ENCODE measurements at regions not wholly inside any gene's neighbourhood (a gene's known extent, or its start where the extent isn't known, plus 50 kb on each side); places are given as distances from the start of the nearest gene placed in this dataset.

- intact Hi-C loops (cut with micrococcal nuclease), result no loop called here
Observed at GRCh38 chr21:35649186-35649585, 411.1 kb downstream of the SETD4 start.

DNA sequence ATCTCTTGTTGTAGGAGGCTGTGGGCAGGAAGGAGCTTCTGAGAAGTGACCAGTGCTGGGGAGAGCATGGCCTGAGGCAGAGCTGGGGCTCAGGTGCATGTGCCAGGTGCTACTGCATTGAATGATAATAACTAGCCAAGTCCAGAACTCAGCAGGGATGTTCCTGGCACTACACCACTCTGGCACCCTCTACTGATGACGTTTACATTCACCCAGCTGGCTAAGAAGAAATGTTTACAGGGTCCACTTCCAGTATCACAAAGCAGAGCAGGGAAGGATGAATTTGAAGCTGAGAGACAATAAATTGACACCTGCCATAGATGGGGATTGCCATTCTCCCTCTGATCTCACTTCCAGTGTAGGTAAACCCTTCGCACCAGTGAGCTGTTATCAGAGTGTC, 411.8 kb downstream of the SETD4 start:
- intact Hi-C loops (cut with micrococcal nuclease), result no loop called here

DNA sequence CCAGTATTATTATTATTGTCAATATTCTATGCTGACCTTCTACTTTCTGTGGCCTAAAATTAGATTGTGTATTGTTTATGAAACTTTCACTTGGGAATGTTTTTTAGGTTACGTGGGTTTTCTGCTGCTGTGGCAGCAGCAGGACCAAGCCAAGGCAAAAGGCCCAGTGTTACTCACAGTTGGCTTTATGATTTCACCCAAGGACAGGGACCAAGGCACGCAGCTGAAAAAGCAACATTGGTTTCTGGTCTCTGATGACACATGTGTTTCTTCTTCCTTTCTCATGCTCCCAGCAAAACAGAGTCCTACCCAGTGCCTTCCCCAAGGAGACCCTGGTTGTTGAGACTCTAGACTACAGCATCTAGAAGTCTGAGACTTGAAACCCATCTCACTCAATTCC, 413.7 kb downstream of the SETD4 start:
- intact Hi-C loops (cut with micrococcal nuclease), result no loop called here

GRCh38 chr21:35645991-35646390, 414.3 kb downstream of the SETD4 start:
- intact Hi-C loops (cut with micrococcal nuclease), result no loop called here

DNA sequence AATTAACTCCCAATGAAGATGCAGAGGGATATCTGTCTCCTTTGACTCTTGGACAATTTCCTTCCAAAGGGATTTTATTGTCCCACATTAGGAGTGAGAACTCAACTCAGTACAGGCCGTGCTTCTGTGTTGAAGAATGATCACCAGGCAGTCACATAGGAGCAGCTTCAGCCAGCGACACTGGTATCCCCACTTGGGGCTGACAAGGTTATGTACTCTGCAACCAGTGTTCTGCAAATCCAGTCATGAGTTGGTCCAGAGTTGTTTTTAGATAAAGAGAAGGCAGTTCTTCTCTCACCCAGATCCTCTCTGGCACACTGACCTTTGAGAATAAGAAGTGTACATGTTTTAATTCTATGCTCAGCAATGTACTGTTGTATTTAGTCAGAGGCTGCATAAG, 415.8 kb downstream of the SETD4 start:
- intact Hi-C loops (cut with micrococcal nuclease), result no loop called here

DNA sequence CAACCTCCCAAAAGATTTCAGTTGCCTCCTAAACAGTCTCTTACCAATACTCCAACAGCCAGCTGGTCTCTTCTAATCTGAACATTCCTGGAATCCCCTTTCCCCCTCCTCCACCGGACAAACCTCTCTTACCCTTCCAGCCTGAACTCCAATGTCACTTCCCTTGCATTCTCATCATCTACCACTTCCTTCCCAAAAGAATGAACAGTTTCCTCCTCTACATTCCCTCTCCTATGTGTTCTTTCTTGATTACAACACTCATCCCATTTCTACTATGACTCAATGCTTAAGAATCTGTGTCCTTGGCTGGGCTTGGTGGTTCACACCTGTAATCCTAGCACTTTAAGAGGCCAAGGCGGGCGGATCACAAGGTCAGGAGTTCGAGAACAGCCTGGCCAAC, 417.1 kb downstream of the SETD4 start:
- intact Hi-C loops (cut with micrococcal nuclease), result no loop called here

GRCh38 chr21:35641271-35642016, 418.9 kb downstream of the SETD4 start:
- intact Hi-C loops (cut with micrococcal nuclease), result no loop called here

GRCh38 chr21:35637431-35637830, 422.9 kb downstream of the SETD4 start:
- intact Hi-C loops (cut with micrococcal nuclease), result no loop called here

- intact Hi-C loops (cut with micrococcal nuclease), result no loop called here
Observed at GRCh38 chr21:35635994-35636393, 424.3 kb downstream of the SETD4 start.

DNA sequence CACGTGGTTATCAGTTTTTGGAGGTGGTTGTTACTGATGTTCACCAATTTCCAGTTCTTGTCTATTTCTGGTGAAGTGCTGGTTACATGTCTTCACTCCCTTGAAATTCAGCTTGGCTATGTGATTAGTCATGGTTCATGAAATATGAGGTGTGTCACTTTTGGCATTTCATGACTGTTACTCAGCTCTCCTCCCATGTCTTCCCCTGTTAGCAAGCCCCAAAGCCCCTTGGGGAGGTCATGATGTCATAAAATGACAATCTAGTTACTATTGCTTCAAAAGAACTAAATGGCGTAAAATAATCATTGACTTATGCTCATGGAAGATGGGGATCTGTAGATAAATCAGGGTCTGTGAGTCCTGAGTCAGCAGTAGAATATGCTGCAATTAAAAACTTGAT, 425.1 kb downstream of the SETD4 start:
- intact Hi-C loops (cut with micrococcal nuclease), result no loop called here

DNA sequence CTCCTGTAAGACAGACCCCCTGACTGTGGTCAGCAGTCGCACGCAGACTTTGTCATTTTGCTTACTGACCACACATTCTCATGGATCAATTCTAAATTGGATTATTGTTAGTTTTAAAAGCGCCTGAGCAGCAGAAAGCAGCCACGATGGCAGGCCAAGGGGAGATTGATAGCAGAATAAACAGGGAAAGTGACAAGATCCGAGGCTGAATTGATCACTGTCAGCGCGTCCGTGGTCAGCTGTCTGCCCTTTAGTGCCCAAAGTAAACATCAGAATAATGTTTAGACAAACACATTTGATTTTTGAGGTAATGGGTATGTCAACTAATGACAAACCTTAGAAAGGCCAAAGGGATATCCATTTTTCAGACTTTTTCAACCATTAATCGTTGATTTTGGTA, 426.8 kb downstream of the SETD4 start:
- intact Hi-C loops (cut with micrococcal nuclease), result no loop called here

DNA sequence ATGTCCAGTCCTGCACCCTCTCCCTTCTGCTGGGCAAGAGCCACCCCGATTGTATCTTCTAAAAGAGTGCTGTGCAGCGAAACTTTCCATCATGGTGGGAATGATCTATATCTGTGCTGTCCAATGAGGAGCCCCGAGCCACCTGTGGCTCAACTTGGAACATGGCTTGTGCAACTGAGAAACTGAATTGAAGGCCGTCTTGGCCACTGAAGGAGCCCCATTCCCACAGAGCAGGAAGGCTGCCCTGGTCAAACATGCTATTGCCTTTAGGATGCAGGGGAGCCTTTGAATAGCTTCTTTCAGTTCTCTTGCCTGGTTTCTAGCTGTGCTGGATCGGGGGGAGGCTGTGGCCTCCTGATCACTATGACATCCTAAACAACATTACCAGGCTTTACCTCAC, 427.6 kb downstream of the SETD4 start:
- intact Hi-C loops (cut with micrococcal nuclease), result no loop called here

GRCh38 chr21:35628316-35628715, 432.0 kb downstream of the SETD4 start:
- intact Hi-C loops (cut with micrococcal nuclease), result no loop called here

- intact Hi-C loops (cut with micrococcal nuclease), result no loop called here
Observed at GRCh38 chr21:35627462-35627861, 432.9 kb downstream of the SETD4 start.

GRCh38 chr21:35625576-35625975, 434.8 kb downstream of the SETD4 start:
- intact Hi-C loops (cut with micrococcal nuclease), result no loop called here

GRCh38 chr21:35624901-35625300, 435.4 kb downstream of the SETD4 start:
- intact Hi-C loops (cut with micrococcal nuclease), result no loop called here

DNA sequence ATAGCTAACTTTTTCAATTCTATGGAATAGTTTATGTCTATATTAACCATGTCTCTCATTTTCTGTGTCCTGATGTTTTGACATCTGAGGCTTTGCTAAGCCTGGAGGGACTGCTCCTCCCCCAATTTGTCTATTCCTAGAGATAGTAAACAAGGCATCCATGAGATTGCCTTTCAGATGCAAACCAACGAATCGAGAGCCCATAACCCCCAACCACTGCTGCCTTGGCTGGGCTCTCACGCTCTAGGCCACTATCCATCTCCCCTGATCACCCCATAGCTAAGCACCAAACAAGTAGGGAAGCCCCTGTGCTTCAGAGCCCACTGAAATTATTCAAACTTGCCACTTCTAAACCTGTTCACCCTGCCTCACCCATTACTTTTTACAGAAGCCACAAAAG, 437.7 kb downstream of the SETD4 start:
- intact Hi-C loops (cut with micrococcal nuclease), result no loop called here

GRCh38 chr21:35619184-35619583, 441.1 kb downstream of the SETD4 start:
- intact Hi-C loops (cut with micrococcal nuclease), result loop anchor here (10.0 kb wide), 1 partner anchor 564 kb away; no protein-coding TSS in a partner anchor

GRCh38 chr21:35617491-35617890, 442.8 kb downstream of the SETD4 start:
- intact Hi-C loops (cut with micrococcal nuclease), result loop anchor here (10.0 kb wide), 1 partner anchor 563 kb away; no protein-coding TSS in a partner anchor

GRCh38 chr21:35616090-35616489, 444.2 kb downstream of the SETD4 start:
- intact Hi-C loops (cut with micrococcal nuclease), result loop anchor here (10.0 kb wide), 1 partner anchor 561 kb away; no protein-coding TSS in a partner anchor

DNA sequence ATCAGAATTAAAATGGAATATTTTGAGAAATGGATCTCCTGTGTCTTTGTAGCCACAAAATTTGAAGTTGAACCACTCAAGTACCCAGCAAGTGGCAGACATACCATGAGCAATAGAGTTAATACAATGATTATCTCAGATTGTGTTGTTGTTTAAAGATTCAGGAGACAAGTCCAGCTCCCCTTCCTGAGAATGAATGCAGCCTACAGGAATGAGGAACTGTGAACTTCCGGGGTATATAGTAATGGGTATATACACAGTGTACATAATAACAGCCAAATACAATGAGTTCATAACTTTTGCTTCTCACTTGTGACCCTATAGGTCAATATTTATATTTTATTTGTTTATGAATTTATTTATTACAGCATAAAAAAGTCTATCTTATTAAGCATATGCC, 445.0 kb downstream of the SETD4 start:
- intact Hi-C loops (cut with micrococcal nuclease), result loop anchor here (10.0 kb wide), 1 partner anchor 561 kb away; no protein-coding TSS in a partner anchor

DNA sequence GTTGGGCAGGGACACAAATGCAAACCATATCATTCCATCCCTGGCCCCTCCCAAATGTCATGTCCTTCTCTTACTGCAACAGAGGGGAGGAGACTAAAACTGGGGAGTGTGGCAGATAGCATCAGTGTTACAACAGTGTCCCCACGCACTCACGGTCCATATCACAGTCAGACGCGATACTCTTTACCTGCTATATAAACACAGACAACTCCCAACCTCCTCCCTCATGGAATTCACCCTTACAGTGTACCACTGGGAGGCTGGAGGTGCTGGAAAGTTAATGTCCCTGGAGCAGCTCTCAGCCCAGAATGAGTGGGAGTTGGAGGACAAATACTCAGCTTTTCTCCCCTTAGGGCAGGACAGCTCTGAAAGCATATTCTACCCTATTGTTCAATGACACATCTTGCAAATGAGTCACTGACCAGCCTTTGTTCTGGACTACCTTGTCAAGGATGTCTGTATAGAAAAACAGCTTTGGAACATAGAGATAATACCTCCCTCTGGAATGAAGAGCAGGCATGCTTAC, 445.9 kb downstream of the SETD4 start:
- intact Hi-C loops (cut with micrococcal nuclease), result loop anchor here (10.0 kb wide), 1 partner anchor 560 kb away; no protein-coding TSS in a partner anchor

DNA sequence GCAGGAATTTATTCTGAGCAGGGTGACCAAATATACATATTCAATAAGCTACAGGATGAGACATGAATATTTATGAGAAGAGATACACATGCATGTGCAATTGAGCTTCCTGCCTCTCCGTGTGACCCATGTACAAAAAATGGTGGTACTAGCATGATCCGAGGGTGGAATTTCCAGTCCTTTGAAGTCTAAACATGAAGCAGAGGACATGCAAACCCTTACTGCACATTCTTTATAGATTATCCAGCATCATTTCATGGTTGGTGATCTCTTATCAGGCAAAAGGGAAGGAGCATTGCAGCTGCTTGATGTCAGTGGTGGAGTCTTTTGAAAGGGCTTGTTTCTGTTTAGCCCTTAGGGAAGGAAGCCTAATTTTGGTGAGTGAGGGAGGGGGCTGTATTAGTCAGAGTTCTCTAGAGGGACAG, 448.6 kb downstream of the SETD4 start:
- intact Hi-C loops (cut with micrococcal nuclease), result loop anchor here (10.0 kb wide), 1 partner anchor 557 kb away; no protein-coding TSS in a partner anchor
